Mammary epithelial cell (primary cell): ENCODE measurements at regions not wholly inside any gene's neighbourhood (a gene's known extent, or its start where the extent isn't known, plus 50 kb on each side); places are given as distances from the start of the nearest gene placed in this dataset.

Experiments
- EZH2 ChIP-seq: IDR thresholded peaks from 2 replicates; pipeline ENCODE4 v1.6.1; 2012; ENCODE audit warnings: low read length, inconsistent platforms, borderline replicate concordance
- TF ChIP-seq, protein P1 (sequence below), 2 donors: IDR thresholded peaks in 1 of 2; conservative IDR thresholded peaks in 1 of 2; 2 replicates each; pipeline ENCODE4 v1.5.1; 2011 to 2012; ENCODE audit warnings: inconsistent platforms in 2 of 2, low read length in 2 of 2, mild to moderate bottlenecking in 2 of 2, control low read depth in 1 of 2, low read depth in 1 of 2; ENCODE audit not compliant: insufficient read depth in 1 of 2; ENCODE audit errors: extremely low read depth in 1 of 2

DNA sequence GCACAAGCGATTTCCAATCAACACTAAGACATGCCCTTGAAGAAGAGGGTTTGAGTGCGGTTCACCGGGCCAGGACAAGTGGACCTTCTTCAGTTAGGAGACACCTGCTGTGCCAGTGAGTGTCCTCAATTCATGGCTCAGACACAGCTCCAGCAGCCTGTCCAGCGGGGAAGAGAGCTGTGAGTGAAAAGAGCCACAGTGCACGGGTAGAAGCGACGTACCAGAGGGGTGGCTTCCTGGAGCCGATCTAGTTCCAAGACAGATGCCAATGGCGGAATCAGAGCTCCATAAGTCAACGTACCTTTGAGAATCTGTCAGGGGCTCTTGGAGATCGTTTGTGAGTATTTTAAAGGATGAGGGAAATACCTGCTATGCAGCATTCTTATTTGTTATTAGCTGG, 119.9 kb upstream of the SALL3 start:
- TF ChIP-seq, protein P1, sequence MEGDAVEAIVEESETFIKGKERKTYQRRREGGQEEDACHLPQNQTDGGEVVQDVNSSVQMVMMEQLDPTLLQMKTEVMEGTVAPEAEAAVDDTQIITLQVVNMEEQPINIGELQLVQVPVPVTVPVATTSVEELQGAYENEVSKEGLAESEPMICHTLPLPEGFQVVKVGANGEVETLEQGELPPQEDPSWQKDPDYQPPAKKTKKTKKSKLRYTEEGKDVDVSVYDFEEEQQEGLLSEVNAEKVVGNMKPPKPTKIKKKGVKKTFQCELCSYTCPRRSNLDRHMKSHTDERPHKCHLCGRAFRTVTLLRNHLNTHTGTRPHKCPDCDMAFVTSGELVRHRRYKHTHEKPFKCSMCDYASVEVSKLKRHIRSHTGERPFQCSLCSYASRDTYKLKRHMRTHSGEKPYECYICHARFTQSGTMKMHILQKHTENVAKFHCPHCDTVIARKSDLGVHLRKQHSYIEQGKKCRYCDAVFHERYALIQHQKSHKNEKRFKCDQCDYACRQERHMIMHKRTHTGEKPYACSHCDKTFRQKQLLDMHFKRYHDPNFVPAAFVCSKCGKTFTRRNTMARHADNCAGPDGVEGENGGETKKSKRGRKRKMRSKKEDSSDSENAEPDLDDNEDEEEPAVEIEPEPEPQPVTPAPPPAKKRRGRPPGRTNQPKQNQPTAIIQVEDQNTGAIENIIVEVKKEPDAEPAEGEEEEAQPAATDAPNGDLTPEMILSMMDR (conservative IDR thresholded peaks at IDR 0.05 in 1 of 2, IDR thresholded peaks at IDR 0.05 in 1 of 2; ENCODE audit: extremely low read depth in 1 of 2, insufficient read depth in 1 of 2, low read depth in 1 of 2, low read length in 2 of 2) = no peak
- TF ChIP-seq EZH2 = no peak
